Activated CD8-positive, alpha-beta memory T cell treated with anti-CD3 and anti-CD28 coated beads, Interleukin-2, amount 50 U/mL, for 1 hour (primary cell): ENCODE measurements at regions not wholly inside any gene's neighbourhood (a gene's known extent, or its start where the extent isn't known, plus 50 kb on each side); places are given as distances from the start of the nearest gene placed in this dataset.
"Not testable (repeated sequence)": the region's sequence is repeated elsewhere in the genome, so short reads cannot be mapped to it uniquely, and the experiment has no call there.

Experiments used
- DNase-seq: peaks from one replicate; pipeline ENCODE4 v3.0.0-alpha.2; 2020; ENCODE audit errors: extremely low read depth

- no peak for DNase-seq
These were observed 97.0 kb downstream of the PHETA1 start for GRCh38 chr12:111271674-111272418.

DNA sequence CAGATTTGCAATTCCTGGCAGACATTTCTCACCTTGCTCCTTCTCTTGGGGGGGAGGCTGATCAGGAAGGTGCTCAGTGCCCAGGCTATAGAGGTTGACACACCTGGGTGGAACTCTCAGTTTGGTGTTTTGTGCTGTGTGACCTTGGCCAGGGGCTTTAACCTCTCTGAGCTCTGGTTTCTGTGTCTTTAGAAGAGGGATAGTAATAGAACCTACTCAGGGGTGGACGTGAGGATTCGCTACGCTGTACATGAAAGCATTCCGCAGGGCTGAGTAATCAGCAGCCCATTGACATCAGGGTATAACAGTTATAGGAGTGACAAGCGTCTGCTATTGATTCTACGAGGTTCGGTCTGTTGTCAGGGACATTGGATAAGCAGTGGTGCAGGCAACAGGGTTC lies 98.1 kb downstream of the PHETA1 start:
- no peak for DNase-seq

GRCh38 chr12:111270239-111270638 lies 98.7 kb downstream of the PHETA1 start:
- no peak for DNase-seq

- DNase-seq: no peak
These were observed 99.2 kb downstream of the PHETA1 start for GRCh38 chr12:111269718-111270117.

DNA sequence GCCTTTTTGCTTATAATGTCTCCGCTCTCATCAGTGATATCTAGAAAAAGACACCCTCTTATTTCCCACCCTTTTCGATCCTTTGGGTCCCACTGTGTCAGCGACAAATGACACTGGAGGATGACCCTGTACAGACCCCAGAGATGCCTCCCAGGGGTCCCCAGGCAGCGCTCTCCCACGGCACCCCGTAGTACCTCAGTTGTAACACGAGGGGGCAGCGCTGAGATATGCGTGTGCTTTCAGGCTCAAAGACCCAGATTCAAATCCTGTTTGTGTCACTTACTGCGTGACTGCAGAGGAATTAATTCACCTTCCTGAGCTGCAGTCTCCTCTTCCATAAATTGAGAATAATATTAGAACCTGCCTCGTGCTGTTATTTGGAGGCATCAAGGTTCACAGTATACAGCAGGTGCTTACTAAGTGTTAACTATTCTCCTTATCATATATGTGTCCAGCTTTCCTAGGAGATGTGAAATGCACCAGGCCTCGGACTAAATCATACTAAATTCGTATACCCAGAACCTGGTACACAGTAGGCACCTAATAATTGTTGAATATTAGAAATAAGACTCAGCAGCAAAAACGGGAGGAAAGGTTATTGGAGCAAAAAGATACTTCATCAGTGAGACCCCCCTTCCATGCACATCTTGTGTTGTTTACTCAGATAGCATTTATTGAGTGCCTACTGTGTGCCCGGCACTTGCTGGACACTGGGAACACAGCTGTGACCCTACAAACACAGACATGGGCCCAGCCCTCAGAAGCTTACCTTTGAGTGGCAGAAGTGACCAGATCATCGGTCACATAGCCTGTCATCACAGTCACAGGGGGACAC lies 99.9 kb downstream of the PHETA1 start:
- DNase-seq: no peak

DNA sequence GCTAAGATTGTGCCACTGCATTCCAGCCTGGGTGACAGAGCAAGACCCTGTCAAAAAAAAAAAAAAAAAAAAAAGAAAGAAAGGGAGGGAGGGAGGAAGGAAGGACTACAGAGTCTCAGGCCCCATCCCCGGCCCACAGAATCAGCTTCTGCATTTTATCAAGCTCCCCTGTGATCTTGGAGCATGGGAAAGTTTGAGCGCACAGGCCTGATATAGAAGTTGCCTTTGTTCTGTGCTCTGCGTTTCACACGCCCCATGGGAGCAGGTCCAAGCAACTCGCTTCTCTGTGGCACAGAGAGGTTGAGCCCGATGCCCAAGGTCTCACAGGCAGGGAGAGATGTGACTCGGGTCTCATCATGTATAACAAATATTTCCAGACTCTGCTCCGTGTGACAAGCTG lies 101.8 kb downstream of the PHETA1 start:
- DNase-seq: no peak

- no peak for DNase-seq
These were observed 106.8 kb downstream of the PHETA1 start for GRCh38 chr12:111261911-111262676.

DNA sequence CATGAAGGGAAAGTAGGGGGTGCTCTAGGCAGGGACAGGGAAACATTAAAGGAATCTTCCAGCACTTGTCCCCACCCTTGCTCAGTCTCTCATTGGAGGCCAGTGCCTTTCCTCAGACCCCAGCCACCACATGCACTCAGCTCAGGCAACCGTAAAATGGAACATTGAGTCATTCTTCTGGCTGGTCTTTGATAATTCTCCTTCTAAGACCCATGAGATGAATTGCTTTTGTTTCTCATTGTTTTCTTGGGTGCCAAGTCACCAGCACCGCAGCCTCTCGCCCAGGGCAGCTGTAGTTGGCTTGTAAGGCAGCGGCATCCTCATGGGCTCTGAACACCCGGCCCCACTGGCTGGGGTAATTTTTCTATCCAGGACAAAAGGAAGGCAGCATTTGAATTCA lies 108.2 kb downstream of the PHETA1 start:
- DNase-seq: no peak

DNA sequence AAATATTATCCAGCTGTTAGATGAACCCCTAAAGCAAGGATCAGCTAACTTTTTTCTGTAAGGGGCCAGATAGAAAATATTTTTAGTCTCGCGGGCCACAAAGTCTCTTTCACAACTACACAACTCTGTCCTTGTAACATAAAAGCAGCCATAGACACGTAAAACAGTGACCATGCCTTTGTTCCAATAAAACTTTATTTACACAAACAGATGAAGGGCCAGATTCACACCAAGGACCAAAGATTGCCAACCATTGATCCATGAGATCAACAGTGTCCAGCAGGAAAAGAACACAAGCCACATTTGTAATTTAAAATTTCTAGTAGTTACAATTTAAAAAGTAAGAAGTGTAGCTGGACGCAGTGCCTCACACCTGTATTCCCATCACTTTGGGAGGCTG lies 109.7 kb downstream of the PHETA1 start:
- no peak for DNase-seq

DNA sequence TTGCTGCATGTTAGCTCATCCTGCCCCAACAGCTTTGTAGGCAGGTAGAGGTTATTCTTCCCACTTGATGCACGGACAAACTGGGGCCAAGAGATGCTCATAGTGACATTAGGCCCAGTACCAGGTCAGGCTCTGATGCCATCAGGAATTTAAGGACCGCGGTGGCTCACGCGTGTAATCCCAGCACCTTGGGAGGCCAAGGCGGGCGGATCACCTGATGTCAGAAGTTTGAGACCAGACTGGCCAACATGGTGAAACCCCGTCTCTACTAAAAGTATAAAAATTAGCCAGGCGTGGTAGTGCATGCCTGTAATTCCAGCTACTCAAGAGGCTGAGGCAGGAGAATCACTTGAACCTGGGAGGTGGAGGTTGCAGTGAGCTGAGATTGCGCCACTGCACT lies 110.8 kb downstream of the PHETA1 start:
- DNase-seq: not testable (repeated sequence)

DNA sequence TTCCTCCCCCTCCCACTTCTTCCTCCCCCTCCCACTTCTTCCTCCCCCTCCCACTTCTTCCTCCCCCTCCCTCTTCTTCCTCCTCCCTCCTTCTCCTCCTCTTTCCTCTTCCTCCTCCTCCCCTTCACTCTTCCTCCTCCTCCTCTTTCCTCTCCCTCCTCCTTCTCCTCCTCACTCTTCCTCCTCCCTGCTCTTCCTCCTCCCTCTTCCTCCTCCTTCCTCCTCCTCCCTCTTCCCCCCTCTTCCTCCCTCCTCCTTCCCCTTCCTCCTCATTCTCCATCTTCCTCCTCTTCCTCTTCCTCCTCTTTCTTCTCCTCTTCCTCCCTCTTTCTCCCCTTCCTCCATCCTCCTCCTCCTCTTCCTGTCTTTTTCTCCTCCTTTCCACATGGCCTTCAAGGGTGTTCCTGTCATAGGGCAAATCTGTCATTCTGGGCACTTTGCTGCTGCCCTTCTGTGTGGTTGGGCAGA lies 111.4 kb downstream of the PHETA1 start:
- DNase-seq: no peak

DNA sequence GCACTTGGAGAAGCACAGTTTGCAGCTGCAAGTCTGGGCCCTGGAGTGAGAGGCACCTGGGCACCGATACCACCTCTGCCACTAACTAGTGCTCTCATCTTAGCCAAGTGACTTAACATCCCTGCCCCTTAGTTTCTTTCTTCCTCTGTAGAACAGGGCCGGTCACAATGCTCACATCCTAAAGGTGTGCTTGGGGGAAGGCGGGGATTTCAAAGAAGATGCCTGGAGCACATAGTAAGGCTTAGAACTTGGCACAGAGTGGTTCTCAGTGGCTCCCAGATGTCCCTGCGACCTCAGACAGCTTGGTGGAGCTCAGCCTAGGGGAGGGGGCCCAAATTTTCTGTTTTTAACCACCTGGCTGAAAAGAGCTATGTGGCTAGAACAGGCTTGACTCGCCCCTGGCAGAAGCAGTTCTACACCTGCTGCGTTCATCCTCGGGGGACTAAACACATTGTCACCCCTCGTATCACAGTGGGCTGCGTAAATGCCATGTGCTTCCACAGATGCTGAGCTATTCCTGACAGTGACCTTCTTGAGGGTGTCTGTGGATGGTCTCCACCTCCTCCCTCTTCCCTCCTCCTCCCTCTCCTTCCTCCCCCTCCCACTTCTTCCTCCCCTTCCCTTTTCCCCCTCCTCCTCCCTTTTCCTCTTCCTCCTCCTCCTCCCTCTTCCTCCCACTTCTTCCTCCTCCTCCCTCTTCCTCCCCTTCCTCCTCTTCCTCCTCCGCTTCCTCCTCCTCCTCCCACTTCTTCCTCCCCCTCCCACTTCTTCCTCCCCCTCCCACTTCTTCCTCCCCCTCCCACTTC lies 112.1 kb downstream of the PHETA1 start:
- no peak for DNase-seq

DNA sequence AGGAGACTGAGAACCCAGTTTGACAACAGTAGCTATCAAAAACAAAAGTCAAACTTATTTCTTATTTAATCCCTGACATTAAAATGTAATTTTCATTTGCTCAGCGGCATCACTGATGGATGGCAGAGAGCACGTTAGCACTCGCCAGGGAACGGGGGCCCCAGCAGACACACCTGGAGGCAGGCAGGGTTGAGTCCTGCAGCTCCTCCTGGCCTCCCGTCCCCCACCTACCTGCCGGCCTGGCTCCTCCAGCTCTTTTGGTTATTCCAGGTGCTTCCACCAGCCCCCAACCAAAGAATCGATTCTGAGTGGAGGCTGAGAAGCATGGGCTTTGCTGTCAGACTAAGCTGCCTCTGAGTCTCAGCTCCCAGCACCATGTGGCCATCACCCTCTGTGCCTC lies 113.6 kb downstream of the PHETA1 start:
- DNase-seq: no peak

GRCh38 chr12:111254106-111254505 lies 114.8 kb downstream of the PHETA1 start:
- DNase-seq: no peak

DNA sequence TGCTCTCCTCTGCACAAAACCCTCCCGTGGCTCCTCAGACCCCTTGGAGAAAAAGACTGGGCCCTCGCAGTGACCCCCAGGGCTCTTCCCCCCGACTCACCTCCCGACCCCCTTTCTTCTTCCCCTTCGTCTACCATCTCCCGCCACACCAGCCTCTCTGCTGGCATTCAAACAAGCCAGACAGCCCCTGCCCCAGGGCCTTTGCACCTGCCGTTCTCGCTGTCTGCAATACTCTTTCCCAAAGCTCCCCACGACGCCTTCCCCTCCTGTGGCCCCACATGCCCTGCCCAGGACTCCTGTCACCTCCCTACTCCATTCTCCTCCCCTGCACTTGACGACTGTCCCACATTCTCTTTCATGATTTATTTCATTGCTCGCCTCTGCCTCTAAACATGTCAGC lies 115.7 kb downstream of the PHETA1 start:
- no peak for DNase-seq

- DNase-seq: no peak
These were observed 117.1 kb downstream of the PHETA1 start for GRCh38 chr12:111251787-111252186.

- DNase-seq: no peak
These were observed 117.7 kb downstream of the PHETA1 start for GRCh38 chr12:111251058-111251730.

DNA sequence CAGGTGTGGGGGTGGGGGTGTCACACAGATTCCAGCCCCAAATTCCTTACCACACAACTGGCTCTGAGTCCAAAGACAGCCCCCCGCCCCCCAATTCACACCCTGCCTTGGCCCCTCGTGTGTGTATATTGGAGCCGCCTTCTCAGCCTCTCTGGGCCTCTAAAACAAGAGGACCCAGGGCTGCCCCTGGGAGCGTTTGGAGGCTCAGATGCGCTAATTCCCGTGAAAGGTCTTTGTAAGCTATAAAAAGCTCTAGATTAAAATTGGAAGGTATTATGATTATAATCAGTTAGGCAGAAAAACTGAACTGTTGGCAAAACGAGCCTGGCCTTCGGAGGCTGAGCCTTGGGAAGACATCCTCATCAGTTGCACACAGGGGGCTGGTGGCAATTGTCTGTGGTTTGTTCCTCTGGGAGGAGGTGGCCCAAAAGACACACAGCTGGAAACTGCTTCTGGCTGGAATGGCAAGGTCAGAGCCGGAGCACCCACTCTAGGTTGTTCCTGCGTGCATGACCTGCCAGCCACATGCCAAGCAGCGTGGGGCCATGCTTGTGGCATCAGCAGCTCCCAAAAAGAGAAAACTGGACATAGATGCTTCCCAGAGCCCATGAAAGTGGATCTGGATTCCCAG lies 118.5 kb downstream of the PHETA1 start:
- no peak for DNase-seq

DNA sequence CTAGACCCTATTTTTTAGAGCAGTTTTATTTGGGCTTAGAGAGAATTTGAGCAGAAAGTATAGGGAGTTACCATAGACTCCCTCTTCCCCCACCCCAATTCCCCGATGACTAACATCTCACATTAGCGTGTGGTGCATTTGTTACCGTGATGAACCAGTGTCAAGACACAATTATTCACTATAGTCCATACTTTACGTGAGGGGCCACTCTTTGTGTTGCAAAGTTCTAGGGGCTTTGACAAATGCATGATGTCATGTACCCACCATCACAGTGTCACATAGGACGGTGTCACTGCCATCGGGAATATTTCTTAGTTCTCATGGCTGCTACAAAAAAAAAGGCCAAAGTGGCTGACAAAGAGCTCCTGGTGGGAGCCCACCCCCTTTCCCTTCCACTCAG lies 119.1 kb downstream of the PHETA1 start:
- no peak for DNase-seq

DNA sequence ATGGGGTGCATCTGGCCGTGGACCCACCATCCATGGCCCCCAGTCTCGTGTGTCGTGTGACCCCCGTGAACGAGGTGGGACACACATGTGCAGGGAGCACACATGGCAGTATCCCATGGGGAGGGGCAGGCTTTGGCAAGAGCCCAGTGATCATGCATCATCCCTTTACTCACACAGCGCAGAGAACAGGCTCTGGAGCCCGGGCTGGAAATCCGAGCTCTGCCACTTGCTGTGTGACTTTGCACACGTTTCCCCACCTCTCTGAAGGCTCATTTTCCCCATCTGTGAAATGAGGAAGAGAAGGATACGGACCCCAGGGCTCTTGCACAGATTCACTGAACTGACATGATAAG lies 119.9 kb downstream of the PHETA1 start:
- no peak for DNase-seq
